SKM-1 treated with dmso at 0.1 percent for 144 hours (cell line): ENCODE measurements at regions not wholly inside any gene's neighbourhood (a gene's known extent, or its start where the extent isn't known, plus 50 kb on each side); places are given as distances from the start of the nearest gene placed in this dataset.

ENCODE experiments used
- DNase-seq: peaks from one replicate; lab custom pipeline; 2025; ENCODE audit not compliant: unreplicated experiment; lab: John Stamatoyannopoulos, UW

- no peak for DNase-seq
Observed at GRCh38 chr10:20963056-20963455, 65.9 kb upstream of the NEBL start.

- DNase-seq: no peak
Observed at GRCh38 chr10:20962165-20962564, 65.1 kb upstream of the NEBL start.

- no peak for DNase-seq
Observed at GRCh38 chr10:20959242-20959641, 62.1 kb upstream of the NEBL start.

- no peak for DNase-seq
Observed at GRCh38 chr10:20958764-20959163, 61.7 kb upstream of the NEBL start.

GRCh38 chr10:20958225-20958624 lies 61.1 kb upstream of the NEBL start:
- DNase-seq: no peak

GRCh38 chr10:20957744-20958143 lies 60.6 kb upstream of the NEBL start:
- DNase-seq: no peak

GRCh38 chr10:20956843-20957242 lies 59.7 kb upstream of the NEBL start:
- no peak for DNase-seq

- DNase-seq: no peak
Observed at GRCh38 chr10:20955355-20955893, 58.3 kb upstream of the NEBL start.

- DNase-seq: no peak
Observed at GRCh38 chr10:20954519-20954918, 57.4 kb upstream of the NEBL start.

- DNase-seq: no peak
Observed at GRCh38 chr10:20953120-20953519, 56.0 kb upstream of the NEBL start.

- DNase-seq: no peak
Observed at GRCh38 chr10:20949967-20950366, 52.9 kb upstream of the NEBL start.

GRCh38 chr10:20948686-20949327 lies 51.7 kb upstream of the NEBL start:
- no peak for DNase-seq
